CD8-positive, alpha-beta memory T cell (primary cell): ENCODE measurements at regions not wholly inside any gene's neighbourhood (a gene's known extent, or its start where the extent isn't known, plus 50 kb on each side); places are given as distances from the start of the nearest gene placed in this dataset.

Experiments used
- CTCF ChIA-PET: fragments of 350-600 bp; sonication (Branson Sonifier 250); formaldehyde crosslinking; loops from one replicate; lab custom pipeline; 2021; ENCODE audit warnings: antibody characterized with exemption; lab: Charles Lee
- POLR2A ChIA-PET: fragments of 350-600 bp; sonication (Branson Sonifier 250); formaldehyde crosslinking; loops from one replicate; lab custom pipeline; 2021; ENCODE audit warnings: antibody characterized with exemption; lab: Charles Lee
- DNase-seq, 5 donors: peaks; one replicate each; pipeline versions ENCODE4 v3.0.0 to v3.0.0-alpha.2; 2020 to 2022; ENCODE audit warnings: mixed read lengths in 1 of 5
- H3K27ac ChIP-seq: one replicate; pipeline ENCODE4 v1.7.0; 2013; ENCODE audit warnings: low read depth, mild to moderate bottlenecking, low read length, moderate library complexity
- H3K27me3 ChIP-seq: 2 replicates; pipeline ENCODE4 v1.7.0; 2013; ENCODE audit warnings: low read length, mild to moderate bottlenecking; ENCODE audit not compliant: insufficient read depth, poor library complexity, severe bottlenecking
- H3K36me3 ChIP-seq: 2 replicates; pipeline ENCODE4 v1.7.0; 2013; ENCODE audit warnings: mild to moderate bottlenecking, low read length, moderate library complexity; ENCODE audit not compliant: insufficient read depth
- H3K4me1 ChIP-seq: 2 replicates; pipeline ENCODE4 v1.7.0; 2013; ENCODE audit warnings: mild to moderate bottlenecking, low read length, moderate library complexity; ENCODE audit not compliant: insufficient read depth
- H3K4me3 ChIP-seq: 2 replicates; pipeline ENCODE4 v1.7.0; 2013; ENCODE audit warnings: mild to moderate bottlenecking, low read length
- H3K9me3 ChIP-seq: 2 replicates; pipeline ENCODE4 v1.7.0; 2013; ENCODE audit warnings: mild to moderate bottlenecking, low read length
- H3K27ac Mint-ChIP-seq, 8 donors: one replicate each; pipeline ENCODE4 v1.8.0; 2020 to 2021; ENCODE audit warnings: mixed read lengths in 8 of 8, mild to moderate bottlenecking in 6 of 8, inconsistent platforms in 3 of 8, moderate library complexity in 3 of 8
- H3K27me3 Mint-ChIP-seq, 2 donors: one replicate each; pipeline ENCODE4 v1.8.0; 2020 to 2021; ENCODE audit warnings: mixed read lengths in 2 of 2, mild to moderate bottlenecking in 1 of 2, moderate library complexity in 1 of 2
- H3K36me3 Mint-ChIP-seq, 3 donors: one replicate each; pipeline ENCODE4 v1.8.0; 2020 to 2021; ENCODE audit warnings: mixed read lengths in 3 of 3, inconsistent platforms in 1 of 3, mild to moderate bottlenecking in 1 of 3
- H3K4me1 Mint-ChIP-seq, 3 donors: one replicate each; pipeline ENCODE4 v1.8.0; 2020 to 2021; ENCODE audit warnings: mixed read lengths in 3 of 3, inconsistent platforms in 1 of 3, mild to moderate bottlenecking in 1 of 3
- H3K4me3 Mint-ChIP-seq, 7 donors: one replicate each; pipeline ENCODE4 v1.8.0; 2020 to 2021; ENCODE audit warnings: mixed read lengths in 7 of 7, mild to moderate bottlenecking in 6 of 7, moderate library complexity in 4 of 7, inconsistent platforms in 2 of 7
- H3K9me3 Mint-ChIP-seq, 5 donors: one replicate each; pipeline ENCODE4 v1.8.0; 2020 to 2022; ENCODE audit warnings: mixed read lengths in 5 of 5, mild to moderate bottlenecking in 3 of 5, moderate library complexity in 2 of 5, inconsistent platforms in 1 of 5

DNA sequence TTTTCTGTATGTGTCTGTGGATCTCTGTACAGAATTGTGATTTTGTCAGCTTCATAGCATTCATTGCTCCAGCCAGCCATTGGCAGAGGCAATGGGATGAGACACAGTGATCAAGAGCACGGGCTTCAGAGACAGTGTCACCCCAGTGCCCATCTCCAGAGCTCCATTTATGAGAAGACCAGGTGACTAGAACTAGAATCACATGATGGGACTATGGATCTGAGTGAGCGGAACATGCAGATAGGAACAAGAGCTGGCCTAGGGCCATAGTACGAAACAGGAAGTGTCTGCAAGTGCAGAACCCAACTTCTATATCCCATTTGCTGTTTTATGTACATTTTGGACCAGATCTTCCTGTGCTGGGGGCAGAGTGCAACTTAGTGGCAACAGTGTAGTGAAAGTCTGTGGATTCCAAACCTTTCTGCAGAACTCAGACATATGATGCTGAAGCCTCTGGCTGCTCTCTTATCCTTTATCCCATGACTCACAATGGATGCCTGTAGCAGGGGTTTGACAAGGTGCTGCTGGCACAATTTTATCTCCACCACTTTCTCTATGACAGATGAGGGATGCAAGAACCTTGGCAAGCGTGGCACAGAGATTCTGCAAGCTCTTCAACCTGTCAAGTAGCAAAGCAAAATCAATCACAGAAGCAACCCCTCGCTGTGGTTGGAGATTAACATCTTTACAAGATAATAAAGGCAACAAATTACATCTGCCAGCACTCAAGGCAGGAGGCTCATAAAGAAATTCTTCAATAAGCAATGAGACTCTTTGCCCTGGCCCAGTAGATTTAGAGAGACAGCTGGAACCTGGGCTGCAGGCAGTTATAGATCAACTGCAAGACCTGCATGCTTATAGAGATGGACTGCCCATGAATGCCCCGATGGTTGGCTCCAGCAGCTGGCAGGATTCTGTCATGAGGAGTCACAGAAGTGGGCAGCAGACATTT lies 681.3 kb downstream of the TNS3 start:
- H3K9me3 Mint-ChIP-seq, result peaks cover 9 to 27% (median 21%) of the 10 kb centered on the region in 5 donors
- H3K4me3 Mint-ChIP-seq, result no peak overlapping the region

DNA sequence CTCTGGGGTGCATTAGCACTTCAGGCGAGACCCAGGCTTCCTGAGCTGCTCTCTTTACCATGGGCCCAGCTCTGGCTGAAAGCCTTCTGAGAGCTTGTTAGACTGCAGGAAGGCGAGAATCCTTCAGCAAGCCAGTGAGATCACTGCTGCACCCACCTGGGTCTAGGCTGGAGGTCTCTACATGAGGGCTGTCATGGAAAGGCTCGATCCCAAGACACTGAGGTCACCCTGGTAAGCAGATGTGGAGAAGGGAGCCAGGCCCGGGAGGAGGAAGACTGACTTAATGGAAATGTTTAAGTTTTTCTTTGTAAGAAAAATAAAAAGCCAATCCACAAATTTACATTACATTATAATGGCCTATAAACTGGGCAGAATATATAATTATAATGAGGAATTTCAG lies 684.5 kb downstream of the TNS3 start:
- H3K36me3 Mint-ChIP-seq, result no peaks in the 10 kb centered on the region
- Histone ChIP-seq H3K4me1 (no peaks in the 10 kb centered on the region), H3K9me3 (no peaks in the 10 kb centered on the region), H3K27ac (no peak overlapping the region), H3K27me3 (no peaks in the 10 kb centered on the region), H3K36me3 (no peaks in the 10 kb centered on the region), H3K4me3 (no peak overlapping the region)
- no peaks in the 10 kb centered on the region for H3K4me1 Mint-ChIP-seq
- POLR2A ChIA-PET, result no interaction called here
- no peak overlapping the region for H3K4me3 Mint-ChIP-seq
- DNase-seq, result no peak
- H3K27ac Mint-ChIP-seq, result no peak overlapping the region
- CTCF ChIA-PET, result no interaction called here
- no peaks in the 10 kb centered on the region for H3K27me3 Mint-ChIP-seq
- H3K9me3 Mint-ChIP-seq, result peaks cover 9 to 29% (median 22%) of the 10 kb centered on the region in 5 donors

More for the DNA sequence above, 681.3 kb downstream of the TNS3 start:
- H3K9me3 ChIP-seq, result no peaks in the 10 kb centered on the region
- H3K4me1 ChIP-seq, result no peaks in the 10 kb centered on the region
- no peak for DNase-seq
- no peak overlapping the region for H3K27ac Mint-ChIP-seq
- ChIA-PET CTCF (no interaction called here), POLR2A (no interaction called here)
- no peaks in the 10 kb centered on the region for H3K27me3 ChIP-seq
- H3K36me3 Mint-ChIP-seq, result no peaks in the 10 kb centered on the region
- H3K4me3 ChIP-seq, result no peak overlapping the region
- no peak overlapping the region for H3K27ac ChIP-seq
- no peaks in the 10 kb centered on the region for H3K27me3 Mint-ChIP-seq
- H3K36me3 ChIP-seq, result no peaks in the 10 kb centered on the region
- no peaks in the 10 kb centered on the region for H3K4me1 Mint-ChIP-seq

DNA sequence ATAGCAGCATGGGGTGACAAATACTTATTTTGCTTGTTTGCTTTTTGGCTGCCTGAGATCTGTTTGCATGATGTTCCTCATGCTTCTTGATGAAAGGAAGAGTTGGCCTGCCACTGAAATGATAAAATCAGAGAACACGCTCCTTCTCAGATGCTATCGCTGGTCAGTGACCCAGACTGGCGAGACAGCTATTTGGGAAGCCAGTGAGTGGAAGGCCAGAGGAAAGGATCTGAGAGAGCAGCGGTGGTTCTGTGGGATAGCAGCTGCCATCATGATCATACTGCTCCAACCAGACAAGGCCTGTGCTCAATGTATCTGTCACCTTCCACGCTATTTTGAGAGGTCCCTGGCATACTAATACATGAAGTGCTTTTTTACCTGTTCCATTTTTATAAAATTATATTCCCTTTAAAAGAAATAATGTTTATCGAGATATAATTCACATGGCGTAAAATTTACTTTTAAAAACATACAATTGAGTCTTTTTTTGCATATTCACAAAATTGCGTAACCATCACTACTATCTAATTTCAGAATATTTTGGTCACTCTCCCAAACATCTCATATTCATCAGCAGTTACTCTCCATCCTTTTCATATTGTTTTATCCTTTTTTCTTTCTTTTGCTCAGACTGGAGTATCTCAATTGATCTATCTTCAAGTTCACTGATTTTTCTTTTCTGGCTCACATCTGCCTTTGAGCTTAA lies 695.1 kb downstream of the TNS3 start:
- H3K36me3 Mint-ChIP-seq, result no peaks in the 10 kb centered on the region
- Histone ChIP-seq H3K36me3 (no peaks in the 10 kb centered on the region), H3K27me3 (no peaks in the 10 kb centered on the region), H3K9me3 (no peaks in the 10 kb centered on the region), H3K4me1 (no peaks in the 10 kb centered on the region), H3K4me3 (no peak overlapping the region), H3K27ac (no peak overlapping the region)
- no peaks in the 10 kb centered on the region for H3K4me1 Mint-ChIP-seq
- no peak overlapping the region for H3K27ac Mint-ChIP-seq
- POLR2A ChIA-PET, result no interaction called here
- no peak for DNase-seq
- no peaks in the 10 kb centered on the region for H3K27me3 Mint-ChIP-seq
- no peak overlapping the region for H3K4me3 Mint-ChIP-seq
- CTCF ChIA-PET, result no interaction called here
- peaks cover 0 to 35% (median 10%) of the 10 kb centered on the region in 5 donors for H3K9me3 Mint-ChIP-seq

DNA sequence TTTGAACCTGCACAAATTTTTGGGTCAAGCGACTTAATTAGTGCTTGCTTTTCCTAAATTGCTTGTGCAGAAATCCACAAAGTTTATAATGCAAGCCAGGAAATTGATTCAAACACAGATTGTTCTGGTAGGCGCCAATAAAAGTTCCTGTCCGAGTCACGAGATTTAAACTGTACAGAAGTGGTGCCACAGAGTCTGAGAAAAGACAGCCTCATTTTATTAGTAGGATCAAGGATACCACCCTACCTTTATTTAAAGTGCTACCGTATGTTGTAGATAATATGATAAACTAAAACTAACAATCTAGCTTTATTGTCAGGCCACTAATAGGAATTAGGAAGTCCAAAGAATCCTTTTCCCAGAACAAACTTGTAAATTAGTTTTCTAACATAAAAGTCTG lies 696.7 kb downstream of the TNS3 start:
- DNase-seq, result no peak
- POLR2A ChIA-PET, result no interaction called here
- H3K4me1 Mint-ChIP-seq, result no peaks in the 10 kb centered on the region
- Histone ChIP-seq H3K36me3 (no peaks in the 10 kb centered on the region), H3K4me3 (no peak overlapping the region), H3K9me3 (no peaks in the 10 kb centered on the region), H3K4me1 (no peaks in the 10 kb centered on the region), H3K27ac (no peak overlapping the region), H3K27me3 (no peaks in the 10 kb centered on the region)
- H3K9me3 Mint-ChIP-seq, result peaks cover 2 to 25% (median 6%) of the 10 kb centered on the region in 5 donors
- CTCF ChIA-PET, result no interaction called here
- H3K27me3 Mint-ChIP-seq, result no peaks in the 10 kb centered on the region
- H3K4me3 Mint-ChIP-seq, result no peak overlapping the region
- H3K36me3 Mint-ChIP-seq, result no peaks in the 10 kb centered on the region
- no peak overlapping the region for H3K27ac Mint-ChIP-seq

DNA sequence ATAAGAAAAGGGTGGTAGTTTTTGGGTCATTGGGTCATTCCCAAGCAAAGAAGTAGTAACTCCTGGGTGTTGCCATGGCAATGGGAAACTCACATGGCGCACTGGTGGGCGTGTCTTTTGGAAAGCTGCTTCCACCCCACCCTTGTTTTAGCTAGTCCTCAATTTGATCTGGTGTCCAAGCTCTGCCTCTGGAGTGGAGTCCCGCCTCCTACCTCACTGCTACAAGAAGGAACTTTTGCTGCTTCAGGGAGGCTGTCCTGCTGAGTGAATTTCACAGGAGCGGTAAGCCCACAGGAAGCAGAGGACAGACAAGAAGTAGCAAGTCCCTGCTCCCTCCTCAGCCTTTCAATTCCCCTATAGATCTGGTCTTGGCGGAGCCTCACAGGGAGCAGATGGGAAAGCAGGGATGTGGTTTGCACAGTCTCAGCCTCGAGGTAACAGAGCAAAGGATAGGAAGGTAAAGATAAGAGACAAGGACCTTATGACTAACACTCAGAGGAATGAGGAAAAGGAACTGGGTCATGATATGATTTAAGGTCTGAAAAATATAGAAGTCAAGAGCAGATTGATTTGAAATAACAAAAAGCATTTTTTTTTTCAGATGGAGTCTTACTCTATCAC lies 700.3 kb downstream of the TNS3 start:
- no peak for DNase-seq
- Histone ChIP-seq H3K9me3 (no peaks in the 10 kb centered on the region), H3K4me3 (no peak overlapping the region), H3K27ac (no peak overlapping the region), H3K4me1 (no peaks in the 10 kb centered on the region), H3K36me3 (no peaks in the 10 kb centered on the region), H3K27me3 (no peaks in the 10 kb centered on the region)
- ChIA-PET POLR2A (no interaction called here), CTCF (no interaction called here)
- Mint-ChIP-seq H3K9me3 (peaks cover 0 to 19% (median 3%) of the 10 kb centered on the region in 5 donors), H3K4me1 (no peaks in the 10 kb centered on the region), H3K27me3 (no peaks in the 10 kb centered on the region), H3K27ac (no peak overlapping the region), H3K4me3 (no peak overlapping the region), H3K36me3 (no peaks in the 10 kb centered on the region)

DNA sequence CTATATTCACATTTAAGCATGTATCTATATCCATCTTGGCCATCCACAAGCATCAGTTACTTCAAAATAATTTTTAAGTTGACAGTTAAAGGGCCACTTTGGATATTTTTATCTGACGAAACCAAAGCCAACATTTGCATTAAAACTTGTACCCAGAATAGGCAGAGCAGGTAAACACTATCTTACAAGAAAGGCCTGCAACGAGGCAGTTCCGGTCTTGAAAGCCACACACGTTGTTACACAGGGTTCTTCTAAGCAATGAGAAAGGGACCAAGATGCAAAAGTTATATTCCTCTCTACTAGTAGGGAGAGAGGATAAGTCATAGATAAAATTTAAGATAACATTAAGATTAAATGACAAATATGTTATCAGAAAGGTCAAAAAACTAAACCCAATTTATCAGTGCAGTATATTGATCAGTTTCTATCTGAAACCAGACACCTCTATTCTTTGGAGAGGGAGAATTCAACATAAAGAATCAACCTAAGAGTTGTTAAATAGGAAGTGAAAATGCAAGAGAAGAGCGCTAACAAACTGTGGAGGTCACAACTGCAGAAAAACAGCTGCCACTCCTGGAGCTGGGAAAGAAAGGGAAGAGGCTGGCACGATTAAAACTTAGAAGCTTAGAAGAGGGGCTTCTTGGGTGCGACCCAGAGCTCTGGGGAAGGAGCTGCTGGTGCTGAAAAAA lies 701.3 kb downstream of the TNS3 start:
- Histone ChIP-seq H3K9me3 (no peaks in the 10 kb centered on the region), H3K36me3 (no peaks in the 10 kb centered on the region), H3K27ac (no peak overlapping the region), H3K4me3 (no peak overlapping the region), H3K4me1 (no peaks in the 10 kb centered on the region), H3K27me3 (no peaks in the 10 kb centered on the region)
- ChIA-PET CTCF (no interaction called here), POLR2A (no interaction called here)
- no peaks in the 10 kb centered on the region for H3K36me3 Mint-ChIP-seq
- H3K4me1 Mint-ChIP-seq, result no peaks in the 10 kb centered on the region
- no peaks in the 10 kb centered on the region for H3K27me3 Mint-ChIP-seq
- H3K27ac Mint-ChIP-seq, result no peak overlapping the region
- H3K4me3 Mint-ChIP-seq, result no peak overlapping the region
- no peak for DNase-seq
- H3K9me3 Mint-ChIP-seq, result peaks cover 0 to 26% (median 3%) of the 10 kb centered on the region in 5 donors

DNA sequence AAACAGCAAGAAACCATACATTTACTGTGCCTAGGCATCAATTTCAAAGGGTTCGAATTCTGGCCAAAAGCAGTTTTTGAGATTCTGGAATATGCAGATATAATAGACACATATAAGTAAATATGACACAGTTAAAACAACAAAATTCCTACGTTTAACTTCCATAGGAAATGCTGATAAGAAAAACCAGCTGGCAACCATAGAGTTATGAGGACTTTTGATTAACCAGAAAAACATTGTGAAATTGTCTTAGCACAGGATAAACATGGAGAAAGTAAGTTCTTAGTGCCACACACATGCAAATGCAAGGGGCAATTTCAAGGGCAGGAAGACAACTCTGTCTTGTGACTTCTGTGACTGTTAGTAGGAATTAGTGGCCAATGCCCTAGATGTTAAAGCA lies 702.1 kb downstream of the TNS3 start:
- Mint-ChIP-seq H3K4me3 (no peak overlapping the region), H3K27me3 (no peaks in the 10 kb centered on the region), H3K4me1 (no peaks in the 10 kb centered on the region), H3K9me3 (peaks cover 0 to 26% (median 3%) of the 10 kb centered on the region in 5 donors), H3K36me3 (no peaks in the 10 kb centered on the region), H3K27ac (no peak overlapping the region)
- Histone ChIP-seq H3K27ac (no peak overlapping the region), H3K36me3 (no peaks in the 10 kb centered on the region), H3K4me3 (no peak overlapping the region), H3K9me3 (no peaks in the 10 kb centered on the region), H3K4me1 (no peaks in the 10 kb centered on the region), H3K27me3 (no peaks in the 10 kb centered on the region)
- no peak for DNase-seq
- POLR2A ChIA-PET, result no interaction called here
- CTCF ChIA-PET, result no interaction called here
